ENCODE measurements at regions not wholly inside any gene's neighbourhood (a gene's known extent, or its start where the extent isn't known, plus 50 kb on each side); places are given as distances from the start of the nearest gene placed in this dataset.
"Not testable (repeated sequence)": the region's sequence is repeated elsewhere in the genome, so short reads cannot be mapped to it uniquely, and the experiment has no call there.

- no peak for DNase-seq
Observed at GRCh38 chr4:175290401-175290800, 372.2 kb downstream of the ADAM29 start.

- no peak for DNase-seq
Observed at GRCh38 chr4:175297965-175298565, 379.9 kb downstream of the ADAM29 start.

- no peak for DNase-seq
Observed at GRCh38 chr4:175306436-175306835, 388.3 kb downstream of the ADAM29 start.

GRCh38 chr4:175307326-175307725 lies 389.2 kb downstream of the ADAM29 start:
- DNase-seq, result no peak

- no peak for DNase-seq
Observed at GRCh38 chr4:175308236-175308635, 390.1 kb downstream of the ADAM29 start.

GRCh38 chr4:175309041-175309440 lies 390.9 kb downstream of the ADAM29 start:
- no peak for DNase-seq

- DNase-seq, result no peak
Observed at GRCh38 chr4:175325230-175325629, 407.1 kb downstream of the ADAM29 start.

GRCh38 chr4:175326796-175327195 lies 408.6 kb downstream of the ADAM29 start:
- DNase-seq, result no peak

GRCh38 chr4:175330236-175330635 lies 412.1 kb downstream of the ADAM29 start:
- no peak for DNase-seq

- no peak for DNase-seq
Observed at GRCh38 chr4:175330652-175331051, 412.5 kb downstream of the ADAM29 start.

- no peak for DNase-seq
Observed at GRCh38 chr4:175335331-175335730, 417.2 kb downstream of the ADAM29 start.

GRCh38 chr4:175336570-175336969 lies 418.4 kb downstream of the ADAM29 start:
- not testable (repeated sequence) for DNase-seq

- DNase-seq, result no peak
Observed at GRCh38 chr4:175339100-175339707, 421.0 kb downstream of the ADAM29 start.

- no peak for DNase-seq
Observed at GRCh38 chr4:175341203-175341755, 423.1 kb downstream of the ADAM29 start.

GRCh38 chr4:175346376-175346775 lies 428.2 kb downstream of the ADAM29 start:
- no peak for DNase-seq

GRCh38 chr4:175350246-175350645 lies 432.1 kb downstream of the ADAM29 start:
- no peak for DNase-seq

- no peak for DNase-seq
Observed at GRCh38 chr4:175351473-175351872, 433.3 kb downstream of the ADAM29 start.

GRCh38 chr4:175369087-175369486 lies 443.0 kb downstream of the GPM6A start:
- no peak for DNase-seq

GRCh38 chr4:175371091-175371490 lies 441.0 kb downstream of the GPM6A start:
- DNase-seq, result no peak

- DNase-seq, result no peak
Observed at GRCh38 chr4:175373031-175373430, 439.0 kb downstream of the GPM6A start.

GRCh38 chr4:175374459-175374858 lies 437.6 kb downstream of the GPM6A start:
- no peak for DNase-seq

GRCh38 chr4:175376287-175376977 lies 435.6 kb downstream of the GPM6A start:
- no peak for DNase-seq

GRCh38 chr4:175377203-175377602 lies 434.9 kb downstream of the GPM6A start:
- DNase-seq, result no peak

GRCh38 chr4:175378372-175378771 lies 433.7 kb downstream of the GPM6A start:
- no peak for DNase-seq

All from NCI-H2029 treated with DMSO at 0.1 percent for 48 hours (cell line).